Sigmoid colon (tissue), 6 donors: ENCODE measurements at regions not wholly inside any gene's neighbourhood (a gene's known extent, or its start where the extent isn't known, plus 50 kb on each side); places are given as distances from the start of the nearest gene placed in this dataset.

Experiments used
- DNase-seq: peaks from one replicate; pipeline ENCODE4 v3.0.0-alpha.2; 2019
- H3K27ac ChIP-seq, 4 donors: fragments of 200-600 bp; sonication (generic); one replicate each; pipeline ENCODE4 v1.5.1; 2016 to 2019; ENCODE audit warnings: mild to moderate bottlenecking in 1 of 4
- H3K27me3 ChIP-seq, 3 donors: fragments of 200-600 bp; sonication (generic); one replicate each; pipeline ENCODE4 v1.5.1; 2019; ENCODE audit warnings: mild to moderate bottlenecking in 1 of 3
- H3K36me3 ChIP-seq, 4 donors: fragments of 200-600 bp; sonication (generic); one replicate each; pipeline ENCODE4 v1.5.1; 2016 to 2019
- H3K4me1 ChIP-seq, 4 donors: fragments of 200-600 bp; sonication (generic); one replicate each; pipeline ENCODE4 v1.5.1; 2017 to 2019
- H3K4me3 ChIP-seq, 4 donors: fragments of 200-600 bp; sonication (generic); one replicate each; pipeline ENCODE4 v1.5.1; 2017 to 2019; ENCODE audit warnings: mild to moderate bottlenecking in 2 of 4, moderate library complexity in 1 of 4
- H3K9me3 ChIP-seq, 4 donors: fragments of 200-600 bp in 3 of 4; sonication (generic) in 3 of 4; one replicate each; pipeline versions ENCODE4 v1.5.1 to v1.6.1; 2013 to 2019
- CTCF ChIP-seq, 4 experiments: fragments of 450-650 bp in 3 of 4; fragments of 200-600 bp in 1 of 4; IDR thresholded peaks; one replicate each; pipeline ENCODE4 v1.5.1; 2016 to 2019; ENCODE audit warnings: antibody characterized with exemption in 4 of 4, mild to moderate bottlenecking in 3 of 4, moderate library complexity in 2 of 4
- EP300 ChIP-seq, 4 donors: sonication (generic); formaldehyde crosslinking; IDR thresholded peaks; one replicate each; pipeline ENCODE4 v1.6.1; 2017; ENCODE audit warnings: antibody characterized with exemption in 4 of 4
- POLR2A ChIP-seq, 2 donors: fragments of 450-650 bp; IDR thresholded peaks; one replicate each; pipeline ENCODE4 v1.6.1; 2016; ENCODE audit warnings: antibody characterized with exemption in 2 of 2, mild to moderate bottlenecking in 2 of 2, moderate library complexity in 2 of 2
- POLR2AphosphoS5 ChIP-seq, 4 donors: sonication (generic); formaldehyde crosslinking; IDR thresholded peaks; one replicate each; pipeline ENCODE4 v1.6.1; 2017; ENCODE audit warnings: antibody characterized with exemption in 4 of 4
- WGBS, 2 donors: extraction: QIAGEN DNeasy Blood & Tissue Kit; methylation state at CpG; one replicate each; pipeline ENCODE4 v1.1.7; 2013; 5-methylcytosine and 5-hydroxymethylcytosine counted together
- intact Hi-C: fragments of 100-400 bp; cut with DNase I; formaldehyde crosslinking; loops from one replicate; pipeline ENCODE4 v1.15.1; 2023
- donor health status: healthy with polysubstance abuse.
- donor health status: healthy.

DNA sequence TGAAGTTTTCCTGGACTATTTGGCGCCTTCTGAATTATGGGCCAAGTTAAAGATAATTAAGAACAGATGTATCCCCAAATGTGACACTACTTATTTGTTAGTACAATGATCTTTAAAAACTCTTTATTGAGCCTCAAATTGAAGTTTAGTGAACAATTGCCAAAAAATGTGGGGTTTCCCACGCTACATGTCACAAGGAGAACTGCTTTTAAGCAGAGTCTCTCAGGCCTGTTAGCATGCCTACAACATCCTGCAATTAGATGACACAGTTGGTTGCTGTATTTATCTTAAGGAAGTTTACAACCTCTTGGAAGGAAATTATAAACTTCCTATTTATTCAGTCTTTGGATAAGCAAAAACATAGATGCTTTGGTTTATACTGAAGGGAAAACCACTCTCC is 733.0 kb downstream of the TNS3 start:
- TF ChIP-seq CTCF (IDR thresholded peaks at IDR 0.05) (no peak), EP300 (IDR thresholded peaks at IDR 0.05) (no peak), POLR2A (IDR thresholded peaks at IDR 0.05) (no peak), POLR2AphosphoS5 (IDR thresholded peaks at IDR 0.05) (no peak)
- no peak overlapping the region for H3K27ac ChIP-seq
- no peaks in the 10 kb centered on the region for H3K36me3 ChIP-seq
- WGBS, 2 donors: 72% methylated on average over 2 of the region's 2 CpGs
- no peak for DNase-seq
- intact Hi-C loops: no loop called here
- H3K4me3 ChIP-seq: no peak overlapping the region
- no peaks in the 10 kb centered on the region for H3K9me3 ChIP-seq
- peaks cover 0 to 6% (median 0%) of the 10 kb centered on the region in 4 donors for H3K4me1 ChIP-seq
- no peaks in the 10 kb centered on the region for H3K27me3 ChIP-seq

DNA sequence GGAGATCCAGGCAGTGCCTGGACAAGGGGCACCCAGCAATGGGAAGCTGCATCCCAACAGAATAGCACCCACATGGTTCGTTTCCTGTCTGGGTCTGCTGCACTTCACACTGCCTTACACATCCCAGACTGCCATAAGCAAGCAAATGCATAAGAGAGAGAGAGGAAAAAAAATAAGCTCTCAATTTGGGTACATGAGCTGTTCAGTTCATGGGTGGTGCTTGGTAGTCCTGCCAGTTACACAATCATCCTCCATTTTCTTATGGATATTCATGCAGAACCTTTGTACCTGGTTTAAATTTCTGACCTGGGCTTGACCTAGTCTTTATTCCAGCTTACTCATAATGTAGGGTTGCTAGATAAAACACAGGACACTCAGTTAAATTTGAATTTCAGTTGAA is 733.6 kb downstream of the TNS3 start:
- 56 to 88% methylated on average over 1 of the region's 1 CpG for WGBS, 2 donors
- intact Hi-C loops: no loop called here

DNA sequence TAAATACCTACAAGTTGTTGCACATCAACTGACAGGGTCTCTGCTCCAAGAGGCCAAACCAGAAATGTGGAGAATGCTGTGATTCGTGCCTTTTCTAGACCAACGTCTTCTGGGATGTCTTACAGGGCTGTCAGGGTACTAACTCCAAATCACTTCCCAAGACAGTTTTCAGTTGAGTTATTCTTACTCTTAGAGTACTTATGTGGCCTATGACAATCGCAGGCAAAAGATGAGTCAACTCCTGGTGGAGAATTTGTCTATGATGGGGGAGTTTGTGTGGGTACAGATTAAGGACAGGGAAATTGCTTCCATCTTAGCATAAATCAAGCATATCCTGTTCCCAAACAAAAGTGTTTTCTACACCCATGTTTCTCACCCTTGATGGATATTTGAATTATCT is 734.8 kb downstream of the TNS3 start:
- no peaks in the 10 kb centered on the region for H3K4me1 ChIP-seq
- no peak for DNase-seq
- H3K27ac ChIP-seq: no peak overlapping the region
- H3K27me3 ChIP-seq: no peaks in the 10 kb centered on the region
- H3K36me3 ChIP-seq: no peaks in the 10 kb centered on the region
- no peak for TF ChIP-seq POLR2A (IDR thresholded peaks at IDR 0.05)
- no peak for TF ChIP-seq CTCF (IDR thresholded peaks at IDR 0.05)
- TF ChIP-seq EP300 (IDR thresholded peaks at IDR 0.05): no peak
- no peak for TF ChIP-seq POLR2AphosphoS5 (IDR thresholded peaks at IDR 0.05)
- H3K4me3 ChIP-seq: no peak overlapping the region
- intact Hi-C loops: no loop called here
- H3K9me3 ChIP-seq: no peaks in the 10 kb centered on the region
- WGBS, 2 donors: 84 to 90% methylated on average over 3 of the region's 3 CpGs

More for the DNA sequence above, 733.6 kb downstream of the TNS3 start:
- DNase-seq: no peak
- Histone ChIP-seq H3K4me3 (no peak overlapping the region), H3K36me3 (no peaks in the 10 kb centered on the region), H3K9me3 (no peaks in the 10 kb centered on the region), H3K27ac (no peak overlapping the region), H3K4me1 (no peaks in the 10 kb centered on the region), H3K27me3 (no peaks in the 10 kb centered on the region)
- TF ChIP-seq EP300 (IDR thresholded peaks at IDR 0.05) (no peak), POLR2AphosphoS5 (IDR thresholded peaks at IDR 0.05) (no peak), CTCF (IDR thresholded peaks at IDR 0.05) (no peak)

GRCh38 chr7:46844486-46844885 is 737.4 kb downstream of the TNS3 start:
- intact Hi-C loops: no loop called here
- Histone ChIP-seq H3K4me3 (no peak overlapping the region), H3K36me3 (no peaks in the 10 kb centered on the region), H3K27me3 (no peaks in the 10 kb centered on the region), H3K4me1 (no peaks in the 10 kb centered on the region), H3K27ac (no peak overlapping the region), H3K9me3 (no peaks in the 10 kb centered on the region)
- WGBS, 2 donors: 80 to 88% methylated on average over 3 of the region's 3 CpGs
- no peak for DNase-seq
- TF ChIP-seq CTCF (IDR thresholded peaks at IDR 0.05): no peak
- TF ChIP-seq POLR2A (IDR thresholded peaks at IDR 0.05): no peak
- TF ChIP-seq POLR2AphosphoS5 (IDR thresholded peaks at IDR 0.05): no peak
- no peak for TF ChIP-seq EP300 (IDR thresholded peaks at IDR 0.05)

GRCh38 chr7:46841248-46841647 is 740.7 kb downstream of the TNS3 start:
- Histone ChIP-seq H3K4me3 (no peak overlapping the region), H3K27ac (no peak overlapping the region), H3K36me3 (no peaks in the 10 kb centered on the region), H3K4me1 (no peaks in the 10 kb centered on the region), H3K9me3 (no peaks in the 10 kb centered on the region), H3K27me3 (no peaks in the 10 kb centered on the region)
- no peak for DNase-seq
- TF ChIP-seq POLR2AphosphoS5 (IDR thresholded peaks at IDR 0.05) (no peak), CTCF (IDR thresholded peaks at IDR 0.05) (no peak), POLR2A (IDR thresholded peaks at IDR 0.05) (no peak), EP300 (IDR thresholded peaks at IDR 0.05) (no peak)
- intact Hi-C loops: no loop called here
- WGBS, 2 donors: 90 to 93% methylated on average over 3 of the region's 3 CpGs
